Gastroesophageal sphincter (tissue), 3 donors: ENCODE measurements at regions not wholly inside any gene's neighbourhood (a gene's known extent, or its start where the extent isn't known, plus 50 kb on each side); places are given as distances from the start of the nearest gene placed in this dataset.

Experiments used
- CTCF ChIP-seq, 4 experiments: fragments of 200-600 bp in 2 of 4; fragments of 450-650 bp in 2 of 4; sonication (generic) in 1 of 4; IDR thresholded peaks; one replicate each; pipeline ENCODE4 v1.5.1; 2017 to 2019; ENCODE audit warnings: antibody characterized with exemption in 4 of 4, mild to moderate bottlenecking in 2 of 4, moderate library complexity in 2 of 4
- POLR2A ChIP-seq, 2 donors: fragments of 450-650 bp; IDR thresholded peaks; one replicate each; pipeline ENCODE4 v1.6.1; 2017; ENCODE audit warnings: antibody characterized with exemption in 2 of 2, mild to moderate bottlenecking in 2 of 2, moderate library complexity in 1 of 2

- TF ChIP-seq CTCF (IDR thresholded peaks at IDR 0.05) (no peak), POLR2A (IDR thresholded peaks at IDR 0.05) (no peak)
Measured at GRCh38 chr5:168064933-168065622, 226.4 kb upstream of the WWC1 start.
